GM12801 (cell line): ENCODE measurements at regions not wholly inside any gene's neighbourhood (a gene's known extent, or its start where the extent isn't known, plus 50 kb on each side); places are given as distances from the start of the nearest gene placed in this dataset.

ENCODE experiments used
- CTCF ChIP-seq: IDR thresholded peaks from one replicate; pipeline ENCODE4 v1.5.1; 2011; ENCODE audit warnings: control low read depth; ENCODE audit not compliant: insufficient read length; ENCODE audit errors: extremely low read depth

- no peak for TF ChIP-seq CTCF
These were observed 70.0 kb upstream of the TAF1B start for GRCh38 chr2:9772999-9773902.

- no peak for TF ChIP-seq CTCF
These were observed 69.4 kb upstream of the TAF1B start for GRCh38 chr2:9773903-9774239.

- TF ChIP-seq CTCF, result no peak
These were observed 69.0 kb upstream of the TAF1B start for GRCh38 chr2:9774266-9774665.

GRCh38 chr2:9775351-9775750 lies 67.9 kb upstream of the TAF1B start:
- no peak for TF ChIP-seq CTCF

GRCh38 chr2:9775999-9776712 lies 67.1 kb upstream of the TAF1B start:
- no peak for TF ChIP-seq CTCF

GRCh38 chr2:9777081-9777480 lies 66.2 kb upstream of the TAF1B start:
- no peak for TF ChIP-seq CTCF

- TF ChIP-seq CTCF, result no peak
These were observed 65.3 kb upstream of the TAF1B start for GRCh38 chr2:9778012-9778411.
